Neural cell (in vitro differentiated cells): ENCODE measurements at regions not wholly inside any gene's neighbourhood (a gene's known extent, or its start where the extent isn't known, plus 50 kb on each side); places are given as distances from the start of the nearest gene placed in this dataset.

Experiments
- CTCF ChIP-seq: fragments of 450-650 bp; IDR thresholded peaks from 2 replicates; pipeline ENCODE4 v1.5.1; 2014; ENCODE audit warnings: antibody characterized with exemption, mild to moderate bottlenecking, moderate library complexity; ENCODE audit not compliant: poor library complexity, severe bottlenecking
- POLR2AphosphoS5 ChIP-seq: IDR thresholded peaks from 2 replicates; pipeline ENCODE4 v1.6.1; 2012
- TAF1 ChIP-seq: IDR thresholded peaks from 2 replicates; pipeline ENCODE4 v1.6.1; 2012; ENCODE audit warnings: low read depth
- TF ChIP-seq, protein P1 (sequence below): IDR thresholded peaks from 2 replicates; pipeline ENCODE4 v1.6.1; 2012; ENCODE audit warnings: borderline replicate concordance

DNA sequence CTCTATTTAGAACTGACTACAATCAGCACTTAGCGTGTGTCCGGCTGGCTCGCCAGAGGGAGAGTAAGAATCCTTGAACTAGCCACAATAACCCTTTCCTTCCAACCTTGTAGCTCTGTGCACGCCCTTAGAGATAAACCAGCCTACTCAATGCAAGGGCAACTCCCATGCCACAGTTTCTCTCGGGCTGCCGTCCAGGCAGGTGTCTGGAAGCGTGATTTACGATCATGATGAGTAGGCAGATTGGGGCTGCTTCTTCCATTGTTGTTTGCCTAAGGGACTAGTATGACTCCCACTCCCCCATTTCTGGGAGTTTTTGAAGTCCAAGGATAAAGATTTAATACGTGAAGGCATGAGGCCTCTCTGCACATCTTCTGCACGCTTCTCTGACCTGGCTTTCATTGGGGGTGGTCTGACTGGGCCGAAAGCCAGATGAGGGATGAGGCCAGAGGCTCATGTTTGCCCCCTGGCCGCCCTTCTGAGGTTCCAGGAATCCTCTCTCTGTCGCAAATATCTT, 134.0 kb upstream of the MYO10 start:
- TF ChIP-seq CTCF, result no peak
- TF ChIP-seq, protein P1, sequence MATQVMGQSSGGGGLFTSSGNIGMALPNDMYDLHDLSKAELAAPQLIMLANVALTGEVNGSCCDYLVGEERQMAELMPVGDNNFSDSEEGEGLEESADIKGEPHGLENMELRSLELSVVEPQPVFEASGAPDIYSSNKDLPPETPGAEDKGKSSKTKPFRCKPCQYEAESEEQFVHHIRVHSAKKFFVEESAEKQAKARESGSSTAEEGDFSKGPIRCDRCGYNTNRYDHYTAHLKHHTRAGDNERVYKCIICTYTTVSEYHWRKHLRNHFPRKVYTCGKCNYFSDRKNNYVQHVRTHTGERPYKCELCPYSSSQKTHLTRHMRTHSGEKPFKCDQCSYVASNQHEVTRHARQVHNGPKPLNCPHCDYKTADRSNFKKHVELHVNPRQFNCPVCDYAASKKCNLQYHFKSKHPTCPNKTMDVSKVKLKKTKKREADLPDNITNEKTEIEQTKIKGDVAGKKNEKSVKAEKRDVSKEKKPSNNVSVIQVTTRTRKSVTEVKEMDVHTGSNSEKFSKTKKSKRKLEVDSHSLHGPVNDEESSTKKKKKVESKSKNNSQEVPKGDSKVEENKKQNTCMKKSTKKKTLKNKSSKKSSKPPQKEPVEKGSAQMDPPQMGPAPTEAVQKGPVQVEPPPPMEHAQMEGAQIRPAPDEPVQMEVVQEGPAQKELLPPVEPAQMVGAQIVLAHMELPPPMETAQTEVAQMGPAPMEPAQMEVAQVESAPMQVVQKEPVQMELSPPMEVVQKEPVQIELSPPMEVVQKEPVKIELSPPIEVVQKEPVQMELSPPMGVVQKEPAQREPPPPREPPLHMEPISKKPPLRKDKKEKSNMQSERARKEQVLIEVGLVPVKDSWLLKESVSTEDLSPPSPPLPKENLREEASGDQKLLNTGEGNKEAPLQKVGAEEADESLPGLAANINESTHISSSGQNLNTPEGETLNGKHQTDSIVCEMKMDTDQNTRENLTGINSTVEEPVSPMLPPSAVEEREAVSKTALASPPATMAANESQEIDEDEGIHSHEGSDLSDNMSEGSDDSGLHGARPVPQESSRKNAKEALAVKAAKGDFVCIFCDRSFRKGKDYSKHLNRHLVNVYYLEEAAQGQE, result no peak
- no peak for TF ChIP-seq TAF1
- TF ChIP-seq POLR2AphosphoS5, result no peak
